Natural killer cell (primary cell): ENCODE measurements at regions not wholly inside any gene's neighbourhood (a gene's known extent, or its start where the extent isn't known, plus 50 kb on each side); places are given as distances from the start of the nearest gene placed in this dataset.

Experiments
- ATAC-seq, 3 donors: fragments of 150-1000 bp in 2 of 3; fragments of 200-7000 bp in 1 of 3; cut with Tn5 transposase; 1 replicate in 1 of 3; 2 replicates in 2 of 3; pipeline ENCODE4 v1.10.0; 2021; ENCODE audit warnings: mild to moderate bottlenecking in 2 of 3, moderate library complexity in 2 of 3
- DNase-seq, 2 donors: peaks; one replicate each; pipeline versions ENCODE4 v3.0.0 to v3.0.0-alpha.2; 2013 to 2021; ENCODE audit warnings: mixed read lengths in 1 of 2
- H3K27ac ChIP-seq: one replicate; pipeline ENCODE4 v1.5.1; 2013; ENCODE audit warnings: mild to moderate bottlenecking, low read length
- H3K27me3 ChIP-seq: one replicate; pipeline ENCODE4 v1.6.1; 2013; ENCODE audit warnings: low read length; ENCODE audit not compliant: control insufficient read depth, insufficient read depth
- H3K36me3 ChIP-seq: one replicate; pipeline ENCODE4 v1.6.1; 2013; ENCODE audit warnings: low read length; ENCODE audit not compliant: control insufficient read depth, insufficient read depth
- H3K4me1 ChIP-seq: one replicate; pipeline ENCODE4 v1.6.1; 2013; ENCODE audit warnings: low read length; ENCODE audit not compliant: control insufficient read depth, insufficient read depth
- H3K4me3 ChIP-seq: one replicate; pipeline ENCODE4 v1.5.1; 2013; ENCODE audit warnings: low read length
- H3K9me3 ChIP-seq: one replicate; pipeline ENCODE4 v1.6.1; 2013; ENCODE audit warnings: low read length; ENCODE audit not compliant: control insufficient read depth, insufficient read depth
- H3K27ac Mint-ChIP-seq, 2 donors: one replicate each; pipeline ENCODE4 v1.8.0; 2022; ENCODE audit warnings: mild to moderate bottlenecking in 2 of 2, mixed read lengths in 2 of 2, moderate library complexity in 1 of 2
- H3K27me3 Mint-ChIP-seq, 2 donors: one replicate each; pipeline ENCODE4 v1.8.0; 2022; ENCODE audit warnings: low read depth in 2 of 2, mixed read lengths in 2 of 2
- H3K36me3 Mint-ChIP-seq: one replicate; pipeline ENCODE4 v1.8.0; 2022; ENCODE audit warnings: mixed read lengths
- H3K4me1 Mint-ChIP-seq, 2 donors: one replicate each; pipeline ENCODE4 v1.8.0; 2022; ENCODE audit warnings: mixed read lengths in 2 of 2
- H3K4me3 Mint-ChIP-seq: one replicate; pipeline ENCODE4 v1.8.0; 2022; ENCODE audit warnings: mild to moderate bottlenecking, moderate library complexity, mixed read lengths
- H3K9me3 Mint-ChIP-seq, 2 donors: one replicate each; pipeline ENCODE4 v1.8.0; 2022; ENCODE audit warnings: mixed read lengths in 2 of 2
- CTCF ChIP-seq: fragments of 200-600 bp; IDR thresholded peaks from one replicate; pipeline ENCODE4 v1.8.0; 2022; ENCODE audit warnings: antibody characterized with exemption
- WGBS: methylation state at CpG from one replicate; pipeline ENCODE4 v1.1.7; 2013; ENCODE audit warnings: missing lambda C conversion rate; ENCODE audit not compliant: insufficient coverage; 5-methylcytosine and 5-hydroxymethylcytosine counted together
- intact Hi-C: fragments of 100-400 bp; cut with micrococcal nuclease; formaldehyde crosslinking; loops from one replicate; pipeline ENCODE4 v1.14.2; 2022

GRCh38 chr1:91120936-91121335 is 99.1 kb upstream of the ZNF644 start:
- ATAC-seq: no peak
- H3K27me3 ChIP-seq: no peaks in the 10 kb centered on the region
- no peak for TF ChIP-seq CTCF
- intact Hi-C loops: no loop called here
- H3K9me3 Mint-ChIP-seq: no peaks in the 10 kb centered on the region
- no peaks in the 10 kb centered on the region for H3K36me3 ChIP-seq
- no peaks in the 10 kb centered on the region for H3K36me3 Mint-ChIP-seq
- WGBS: 91% methylated on average over 1 of the region's 1 CpG
- H3K9me3 ChIP-seq: no peaks in the 10 kb centered on the region
- H3K4me3 ChIP-seq: no peak overlapping the region
- peaks cover 28% of the 10 kb centered on the region for H3K4me1 ChIP-seq
- DNase-seq: no peak
- H3K27ac ChIP-seq: no peak overlapping the region
- peaks cover 43 to 45% of the 10 kb centered on the region in 2 donors for H3K4me1 Mint-ChIP-seq
- H3K27me3 Mint-ChIP-seq: peaks cover 10 to 30% of the 10 kb centered on the region in 2 donors
- no peak overlapping the region for H3K27ac Mint-ChIP-seq
- H3K4me3 Mint-ChIP-seq: no peak overlapping the region

- H3K9me3 Mint-ChIP-seq: no peaks in the 10 kb centered on the region
- DNase-seq (no peak), ATAC-seq (no peak)
- Histone ChIP-seq H3K4me1 (peaks cover 34% of the 10 kb centered on the region), H3K36me3 (no peaks in the 10 kb centered on the region), H3K27me3 (no peaks in the 10 kb centered on the region), H3K9me3 (no peaks in the 10 kb centered on the region), H3K27ac (no peak overlapping the region), H3K4me3 (no peak overlapping the region)
- peaks cover 47 to 50% of the 10 kb centered on the region in 2 donors for H3K4me1 Mint-ChIP-seq
- H3K27ac Mint-ChIP-seq: no peak overlapping the region
- intact Hi-C loops: no loop called here
- peaks cover 10 to 30% of the 10 kb centered on the region in 2 donors for H3K27me3 Mint-ChIP-seq
- 97% methylated on average over 3 of the region's 3 CpGs for WGBS
- no peaks in the 10 kb centered on the region for H3K36me3 Mint-ChIP-seq
- TF ChIP-seq CTCF: no peak
- H3K4me3 Mint-ChIP-seq: no peak overlapping the region
Measured at GRCh38 chr1:91120421-91120820, 98.6 kb upstream of the ZNF644 start.

GRCh38 chr1:91104712-91105111 is 82.9 kb upstream of the ZNF644 start:
- ATAC-seq: no peak
- H3K27ac Mint-ChIP-seq: no peak overlapping the region
- DNase-seq: no peak

More at GRCh38 chr1:91104712-91105111, 82.9 kb upstream of the ZNF644 start:
- H3K36me3 Mint-ChIP-seq: no peaks in the 10 kb centered on the region
- Histone ChIP-seq H3K9me3 (no peaks in the 10 kb centered on the region), H3K27me3 (peaks cover 10% of the 10 kb centered on the region), H3K4me3 (no peak overlapping the region), H3K36me3 (no peaks in the 10 kb centered on the region), H3K27ac (no peak overlapping the region), H3K4me1 (peaks cover 11% of the 10 kb centered on the region)
- H3K4me3 Mint-ChIP-seq: no peak overlapping the region
- H3K27me3 Mint-ChIP-seq: peaks cover 55 to 76% of the 10 kb centered on the region in 2 donors
- no peaks in the 10 kb centered on the region for H3K9me3 Mint-ChIP-seq
- peaks cover 14 to 15% of the 10 kb centered on the region in 2 donors for H3K4me1 Mint-ChIP-seq
- TF ChIP-seq CTCF: no peak
- intact Hi-C loops: no loop called here
